GM12873 (cell line): ENCODE measurements at regions not wholly inside any gene's neighbourhood (a gene's known extent, or its start where the extent isn't known, plus 50 kb on each side); places are given as distances from the start of the nearest gene placed in this dataset.

Source experiments
- TF ChIP-seq, protein P1 (sequence below): IDR thresholded peaks from 2 replicates; pipeline ENCODE4 v1.5.1; 2012; ENCODE audit warnings: low read depth, mild to moderate bottlenecking, moderate library complexity, low read length, control low read depth; ENCODE audit not compliant: insufficient read depth; ENCODE audit errors: missing control alignments

DNA sequence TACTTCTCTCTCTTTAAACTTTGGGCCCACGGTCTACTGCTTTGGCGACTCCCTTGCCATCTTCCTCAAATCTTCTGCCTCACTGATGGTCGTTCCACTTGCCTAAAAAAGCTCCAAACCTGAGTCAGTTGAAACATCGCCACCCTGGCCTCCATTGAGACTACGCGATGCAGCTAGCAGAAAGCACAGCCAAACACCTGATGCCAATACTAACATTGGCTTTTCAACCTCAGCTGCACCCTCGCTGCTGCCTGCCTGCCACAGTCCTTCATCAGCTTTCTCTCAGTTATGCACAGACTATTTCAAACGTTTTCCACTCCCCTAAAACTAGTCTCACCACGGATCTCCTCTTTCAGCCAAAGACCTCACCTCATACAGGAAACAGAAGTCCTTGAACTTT is 214.2 kb upstream of the TMCO5A start:
- TF ChIP-seq, protein P1, sequence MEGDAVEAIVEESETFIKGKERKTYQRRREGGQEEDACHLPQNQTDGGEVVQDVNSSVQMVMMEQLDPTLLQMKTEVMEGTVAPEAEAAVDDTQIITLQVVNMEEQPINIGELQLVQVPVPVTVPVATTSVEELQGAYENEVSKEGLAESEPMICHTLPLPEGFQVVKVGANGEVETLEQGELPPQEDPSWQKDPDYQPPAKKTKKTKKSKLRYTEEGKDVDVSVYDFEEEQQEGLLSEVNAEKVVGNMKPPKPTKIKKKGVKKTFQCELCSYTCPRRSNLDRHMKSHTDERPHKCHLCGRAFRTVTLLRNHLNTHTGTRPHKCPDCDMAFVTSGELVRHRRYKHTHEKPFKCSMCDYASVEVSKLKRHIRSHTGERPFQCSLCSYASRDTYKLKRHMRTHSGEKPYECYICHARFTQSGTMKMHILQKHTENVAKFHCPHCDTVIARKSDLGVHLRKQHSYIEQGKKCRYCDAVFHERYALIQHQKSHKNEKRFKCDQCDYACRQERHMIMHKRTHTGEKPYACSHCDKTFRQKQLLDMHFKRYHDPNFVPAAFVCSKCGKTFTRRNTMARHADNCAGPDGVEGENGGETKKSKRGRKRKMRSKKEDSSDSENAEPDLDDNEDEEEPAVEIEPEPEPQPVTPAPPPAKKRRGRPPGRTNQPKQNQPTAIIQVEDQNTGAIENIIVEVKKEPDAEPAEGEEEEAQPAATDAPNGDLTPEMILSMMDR = no peak

DNA sequence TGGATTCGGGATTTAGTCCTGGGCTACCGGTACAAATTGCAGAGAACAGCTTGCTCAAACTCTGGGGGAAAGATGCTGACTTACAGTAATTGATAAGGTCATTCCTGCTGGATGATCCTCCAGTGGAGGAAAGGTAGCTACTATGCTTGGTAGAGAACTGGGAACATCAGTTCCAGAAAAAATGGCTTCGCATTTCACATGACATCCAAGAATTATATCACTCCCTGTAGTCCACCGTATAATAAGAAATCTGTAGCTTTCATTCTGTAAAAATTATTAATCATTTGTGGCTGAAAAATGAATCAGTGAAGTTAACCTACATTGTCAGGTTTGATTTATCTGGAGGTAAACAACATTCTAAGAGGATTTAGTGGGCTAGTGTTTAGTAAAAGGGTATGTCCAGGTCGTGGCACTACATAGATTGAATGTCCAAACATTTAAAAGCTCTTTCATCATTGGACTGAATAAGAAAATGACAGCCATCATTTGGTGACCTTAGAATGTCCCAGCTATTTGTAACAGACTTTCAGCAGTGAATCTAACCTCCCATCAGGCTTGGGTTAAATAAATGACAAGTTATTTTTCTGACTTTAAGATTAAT is 203.2 kb upstream of the TMCO5A start:
- TF ChIP-seq, protein P1 = no peak

DNA sequence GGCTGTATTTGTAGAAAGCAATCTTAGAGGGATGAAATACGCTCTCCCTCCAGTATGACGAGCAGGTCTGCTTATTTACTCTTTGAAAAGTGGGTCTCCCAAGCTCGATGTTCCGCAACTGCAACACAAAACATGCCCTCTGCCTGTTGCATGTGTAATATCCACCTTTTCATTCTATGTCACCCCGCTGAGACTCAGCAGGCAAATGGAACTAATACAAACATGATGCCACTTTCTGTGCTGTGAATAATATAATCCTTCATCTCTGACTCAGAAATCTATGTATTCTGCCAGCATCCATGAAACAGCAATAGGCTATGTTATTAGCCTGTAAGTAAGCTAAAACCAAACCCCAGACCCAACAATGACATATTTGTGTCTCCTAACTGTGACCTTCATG is 200.8 kb upstream of the TMCO5A start:
- TF ChIP-seq, protein P1 = no peak

DNA sequence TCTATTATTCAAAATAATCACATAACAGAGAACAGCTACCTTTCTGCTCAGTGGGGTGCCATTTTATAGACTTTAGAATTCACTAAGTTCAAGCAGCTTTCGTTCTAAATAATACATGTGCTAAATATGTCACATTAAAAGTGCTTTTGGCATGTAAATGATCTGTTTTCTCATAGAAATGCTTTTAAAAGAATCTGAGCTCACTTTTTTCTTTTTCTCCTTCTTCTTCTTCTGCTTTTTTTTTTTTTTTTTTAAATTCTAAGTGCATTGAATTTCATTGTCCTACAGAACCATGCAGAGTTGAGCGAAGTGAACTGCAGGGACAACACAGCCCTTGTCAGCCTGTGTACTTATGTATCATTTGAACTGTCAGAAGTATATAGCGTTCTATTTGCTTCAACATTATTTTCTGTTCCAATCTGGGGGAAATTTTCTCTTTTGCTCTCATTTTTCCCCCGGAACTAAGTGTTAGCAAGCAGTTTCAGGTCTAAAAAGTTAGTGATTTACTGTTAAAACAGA is 193.8 kb upstream of the TMCO5A start:
- TF ChIP-seq, protein P1 = no peak

DNA sequence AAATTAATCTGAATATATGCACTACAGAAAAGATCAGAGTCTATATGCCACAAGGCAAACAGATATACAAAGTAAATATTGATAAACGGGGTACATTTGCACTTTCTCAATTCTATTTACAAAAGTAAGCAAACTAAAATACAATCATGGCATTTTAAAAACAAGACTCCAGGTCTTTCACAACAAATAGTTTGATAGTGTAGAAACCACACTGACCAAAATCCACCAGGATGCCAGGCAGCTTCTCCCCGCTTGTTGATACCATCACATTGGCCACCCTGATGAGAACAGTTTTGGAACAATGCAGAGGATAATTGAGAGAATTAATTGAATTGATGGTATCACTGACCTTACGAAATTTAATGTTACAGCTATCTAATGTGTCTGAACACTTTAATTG is 190.6 kb upstream of the TMCO5A start:
- TF ChIP-seq, protein P1 = no peak

DNA sequence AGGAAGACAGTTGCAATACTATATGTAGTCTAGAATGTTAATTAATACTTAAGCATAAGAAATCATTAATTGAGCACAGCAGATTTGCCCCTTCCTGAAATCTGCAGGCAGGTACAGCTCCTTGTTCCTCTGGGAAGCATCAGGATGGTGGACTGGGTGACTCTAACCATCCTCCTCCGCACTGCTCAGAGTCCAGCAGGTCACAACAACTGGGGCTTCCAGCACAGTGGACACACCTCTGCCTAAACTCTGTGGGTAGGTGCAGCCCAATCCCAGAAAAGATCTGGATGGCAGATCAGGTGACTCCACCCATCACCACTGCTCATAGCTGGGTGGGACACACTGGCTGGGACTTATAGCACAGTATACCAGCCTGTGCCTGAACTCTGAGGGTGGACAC is 189.9 kb upstream of the TMCO5A start:
- TF ChIP-seq, protein P1 = no peak

DNA sequence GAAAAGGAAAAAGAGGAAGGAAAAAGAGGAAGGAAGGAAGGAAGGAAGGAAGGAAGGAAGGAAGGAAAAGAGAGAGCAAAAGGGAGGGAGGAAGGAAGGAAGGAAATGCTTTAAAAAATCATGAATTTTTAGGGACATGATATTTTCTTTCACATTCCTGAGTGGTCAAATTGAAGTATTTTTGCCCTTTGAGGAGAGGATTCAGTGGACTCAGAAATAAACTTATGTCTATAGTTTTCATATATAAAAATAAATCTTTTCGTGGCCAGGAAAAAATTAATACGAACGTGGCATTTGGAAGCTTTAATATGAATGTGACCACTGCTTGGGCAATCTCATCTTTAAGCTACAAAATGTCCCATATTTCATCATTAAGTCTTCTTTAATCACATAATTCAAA is 183.0 kb upstream of the TMCO5A start:
- TF ChIP-seq, protein P1 = no peak
